WTC11 (cell line): ENCODE measurements at regions not wholly inside any gene's neighbourhood (a gene's known extent, or its start where the extent isn't known, plus 50 kb on each side); places are given as distances from the start of the nearest gene placed in this dataset.

ENCODE experiments used
- ATAC-seq: fragments of 200-7000 bp; cut with Tn5 transposase; 2 replicates; pipeline ENCODE4 v1.10.0; 2021; ENCODE audit warnings: mild to moderate bottlenecking, moderate library complexity
- CTCF ChIA-PET: fragments of 300-600 bp; sonication (Branson Sonifier 250); formaldehyde crosslinking; loops from one replicate; lab custom pipeline; 2021; ENCODE audit warnings: antibody characterized with exemption; lab: Charles Lee
- POLR2A ChIA-PET: fragments of 350-600 bp; sonication (Branson Sonifier 250); formaldehyde crosslinking; loops from one replicate; lab custom pipeline; 2021; ENCODE audit warnings: antibody characterized with exemption; lab: Charles Lee
- DNase-seq: peaks from one replicate; pipeline ENCODE4 v3.0.0; 2021; ENCODE audit warnings: low spot score
- H3K27ac Mint-ChIP-seq: 2 replicates; pipeline ENCODE4 v1.8.0; 2021; ENCODE audit warnings: mixed read lengths
- H3K27me3 Mint-ChIP-seq: 2 replicates; pipeline ENCODE4 v1.8.0; 2021; ENCODE audit warnings: low read depth, mild to moderate bottlenecking, moderate library complexity, mixed read lengths
- H3K36me3 Mint-ChIP-seq: 2 replicates; pipeline ENCODE4 v1.8.0; 2021; ENCODE audit warnings: mixed read lengths
- H3K4me1 Mint-ChIP-seq: 2 replicates; pipeline ENCODE4 v1.8.0; 2022; ENCODE audit warnings: mixed read lengths
- H3K4me3 Mint-ChIP-seq: 2 replicates; pipeline ENCODE4 v1.8.0; 2021; ENCODE audit warnings: mild to moderate bottlenecking, moderate library complexity, mixed read lengths
- H3K9me3 Mint-ChIP-seq: 2 replicates; pipeline ENCODE4 v1.8.0; 2021; ENCODE audit warnings: mixed read lengths
- ARID4B ChIP-seq: sonication (generic); formaldehyde crosslinking; IDR thresholded peaks from 2 replicates; pipeline ENCODE4 v1.8.0; 2023; ENCODE audit warnings: missing genetic modification reagents, mild to moderate bottlenecking, borderline replicate concordance
- ATF1 ChIP-seq: sonication (generic); formaldehyde crosslinking; IDR thresholded peaks from 2 replicates; pipeline ENCODE4 v1.8.1; 2023; ENCODE audit warnings: mild to moderate bottlenecking, moderate library complexity, missing genetic modification reagents
- ATF2 ChIP-seq: sonication (generic); formaldehyde crosslinking; IDR thresholded peaks from 2 replicates; pipeline ENCODE4 v1.8.1; 2022; ENCODE audit warnings: low read depth, missing genetic modification reagents, borderline replicate concordance
- ATF3 ChIP-seq: sonication (generic); formaldehyde crosslinking; conservative IDR thresholded peaks from 2 replicates; pipeline ENCODE4 v1.8.1; 2022; ENCODE audit warnings: mild to moderate bottlenecking, missing genetic modification reagents
- FOXP4 ChIP-seq: sonication (generic); formaldehyde crosslinking; IDR thresholded peaks from 2 replicates; pipeline ENCODE4 v1.8.0; 2022; ENCODE audit warnings: mild to moderate bottlenecking, missing genetic modification reagents
- HMGA2 ChIP-seq: fragments of 250-450 bp; sonication (Bioruptor Pico); IDR thresholded peaks from 2 replicates; pipeline ENCODE4 v1.4.0; 2021; ENCODE audit warnings: mild to moderate bottlenecking, moderate library complexity
- JAZF1 ChIP-seq: fragments of 250-450 bp; sonication (Bioruptor Pico); IDR thresholded peaks from 2 replicates; pipeline ENCODE4 v1.9.0; 2021; ENCODE audit warnings: moderate library complexity, mild to moderate bottlenecking, inconsistent platforms
- MXD4 ChIP-seq: fragments of 250-450 bp; sonication (Bioruptor Pico); IDR thresholded peaks from 2 replicates; pipeline ENCODE4 v1.8.0; 2021; ENCODE audit warnings: mild to moderate bottlenecking, moderate library complexity, borderline replicate concordance
- NR1H2 ChIP-seq: sonication (generic); formaldehyde crosslinking; IDR thresholded peaks from 2 replicates; pipeline ENCODE4 v1.9.0; 2021; ENCODE audit warnings: mild to moderate bottlenecking, moderate library complexity, missing genetic modification reagents
- RORB ChIP-seq: fragments of 250-450 bp; sonication (Bioruptor Pico); IDR thresholded peaks from 2 replicates; pipeline ENCODE4 v1.9.0; 2021; ENCODE audit warnings: mild to moderate bottlenecking
- SOX15 ChIP-seq: fragments of 250-450 bp; sonication (Bioruptor Pico); IDR thresholded peaks from 2 replicates; pipeline ENCODE4 v1.9.0; 2021; ENCODE audit warnings: mild to moderate bottlenecking
- SP1 ChIP-seq: sonication (generic); formaldehyde crosslinking; conservative IDR thresholded peaks from 2 replicates; pipeline ENCODE4 v1.8.1; 2022; ENCODE audit warnings: missing genetic modification reagents
- ZNF263 ChIP-seq: sonication (generic); formaldehyde crosslinking; IDR thresholded peaks from 2 replicates; pipeline ENCODE4 v1.8.1; 2022; ENCODE audit warnings: low read depth, mild to moderate bottlenecking, moderate library complexity, missing genetic modification reagents
- ZNF281 ChIP-seq: sonication (generic); formaldehyde crosslinking; IDR thresholded peaks from 2 replicates; pipeline ENCODE4 v1.8.0; 2023; ENCODE audit warnings: mild to moderate bottlenecking, missing genetic modification reagents
- ZNF532 ChIP-seq: fragments of 250-450 bp; sonication (Bioruptor Pico); IDR thresholded peaks from 2 replicates; pipeline ENCODE4 v1.9.0; 2021; ENCODE audit warnings: mild to moderate bottlenecking, borderline replicate concordance

- ChIA-PET CTCF (no interaction called here), POLR2A (no interaction called here)
- TF ChIP-seq FOXP4 (CRISPR knock-in tag) = no peak
- Mint-ChIP-seq H3K27me3 (peaks cover 8% of the 10 kb centered on the region), H3K36me3 (no peaks in the 10 kb centered on the region), H3K4me1 (no peaks in the 10 kb centered on the region; the same call in 1 of the 2 replicates), H3K27ac (no peak overlapping the region), H3K9me3 (peaks cover 18% of the 10 kb centered on the region), H3K4me3 (no peak overlapping the region)
- ATAC-seq (no peak), DNase-seq (no peak)
Measured at GRCh38 chr13:27847669-27848068, 55.4 kb downstream of the GSX1 start.

GRCh38 chr13:27851096-27851850 lies 59.0 kb downstream of the GSX1 start:
- peaks cover 13% of the 10 kb centered on the region; the same call in 1 of the 2 replicates for H3K4me1 Mint-ChIP-seq
- ChIA-PET CTCF (interaction anchor here (1.1 to 1.5 kb wide), 4 partner anchors 18 to 109 kb away, joined by 3 read pairs; no protein-coding TSS in a partner anchor), POLR2A (no interaction called here)
- peaks cover 8% of the 10 kb centered on the region for H3K27me3 Mint-ChIP-seq
- H3K36me3 Mint-ChIP-seq = no peaks in the 10 kb centered on the region
- TF ChIP-seq RORB = no peak
- TF ChIP-seq NR1H2 (CRISPR knock-in tag) = no peak
- TF ChIP-seq JAZF1 (CRISPR knock-in tag) = no peak
- TF ChIP-seq ZNF263 (CRISPR knock-in tag) = no peak
- TF ChIP-seq HMGA2 (CRISPR knock-in tag) = no peak
- TF ChIP-seq ATF3 = no peak
- no peak for ATAC-seq
- no peak for DNase-seq
- H3K4me3 Mint-ChIP-seq = no peak overlapping the region
- no peak overlapping the region for H3K27ac Mint-ChIP-seq
- H3K9me3 Mint-ChIP-seq = no peaks in the 10 kb centered on the region

- Mint-ChIP-seq H3K36me3 (no peaks in the 10 kb centered on the region), H3K27ac (no peak overlapping the region), H3K4me3 (no peak overlapping the region), H3K9me3 (no peaks in the 10 kb centered on the region), H3K4me1 (peaks cover 15% of the 10 kb centered on the region), H3K27me3 (peaks cover 8% of the 10 kb centered on the region)
- CTCF ChIA-PET = interaction anchor here (0.8 to 1.5 kb wide), 4 partner anchors 9 to 108 kb away, joined by 3 read pairs; no protein-coding TSS in a partner anchor
- no peak for ATAC-seq
- POLR2A ChIA-PET = no interaction called here
- TF ChIP-seq NR1H2 (CRISPR knock-in tag) (no peak), ATF1 (no peak), HMGA2 (CRISPR knock-in tag) (no peak), ATF2 (CRISPR knock-in tag) (no peak), SOX15 (no peak), SP1 (CRISPR knock-in tag) (no peak), ZNF532 (CRISPR knock-in tag) (no peak), MXD4 (no peak), ARID4B (CRISPR knock-in tag) (no peak), ZNF281 (CRISPR knock-in tag) (no peak)
- DNase-seq = no peak
Measured at GRCh38 chr13:27852491-27852890, 60.2 kb downstream of the GSX1 start.
